Endothelial cell of umbilical vein (primary cell): ENCODE measurements at regions not wholly inside any gene's neighbourhood (a gene's known extent, or its start where the extent isn't known, plus 50 kb on each side); places are given as distances from the start of the nearest gene placed in this dataset.

Experiments used
- BruUV-seq: library from RNA; stranded (reverse); fragments of 400-500 nt; replicated peaks from 2 replicates; lab custom pipeline; 2021; lab: Mats Ljungman, UMichigan
- CTCF ChIA-PET: fragments of 300-600, 350-600 bp; sonication (Branson Sonifier 250); formaldehyde crosslinking; loops from one replicate; lab custom pipeline; 2021; ENCODE audit warnings: antibody characterized with exemption, inconsistent platforms; lab: Charles Lee
- POLR2A ChIA-PET: fragments of 300-600, 350-600 bp; sonication (Branson Sonifier 250); formaldehyde crosslinking; loops from one replicate; lab custom pipeline; 2021; ENCODE audit warnings: antibody characterized with exemption, inconsistent platforms; lab: Charles Lee
- DNase-seq: peaks from one replicate; pipeline ENCODE4 v3.0.0-alpha.2; 2011; ENCODE audit warnings: low read depth, low spot score
- FAIRE-seq: peaks from 2 replicates; lab custom pipeline; 2011; peaks lifted over from hg19 to GRCh38; lab: Jason Lieb, UNC
- H2AFZ ChIP-seq: 2 replicates; pipeline ENCODE4 v1.6.0; 2012; ENCODE audit warnings: low read depth, low read length, control low read depth, inconsistent platforms
- H3K27ac ChIP-seq: 2 replicates; pipeline ENCODE4 v1.5.1; 2011; ENCODE audit warnings: low read depth, mild to moderate bottlenecking, control low read depth, low read length, moderate library complexity; ENCODE audit not compliant: insufficient read depth
- H3K27me3 ChIP-seq, 2 experiments: 2 replicates each; pipeline versions ENCODE4 v1.6.0 to v1.6.1; 2011; ENCODE audit warnings: low read length in 2 of 2, mixed read lengths in 1 of 2; ENCODE audit not compliant: control insufficient read depth in 2 of 2, insufficient read depth in 2 of 2
- H3K36me3 ChIP-seq, 2 experiments: 2 replicates in 1 of 2; 3 replicates in 1 of 2; pipeline ENCODE4 v1.5.1; 2011; ENCODE audit warnings: low read length in 2 of 2, mild to moderate bottlenecking in 1 of 2, moderate library complexity in 1 of 2; ENCODE audit not compliant: control insufficient read depth in 2 of 2, insufficient read depth in 2 of 2; ENCODE audit errors: extremely low read depth in 1 of 2
- H3K4me1 ChIP-seq: 3 replicates; pipeline ENCODE4 v1.5.1; 2011; ENCODE audit warnings: mild to moderate bottlenecking, low read length; ENCODE audit not compliant: control insufficient read depth, insufficient read depth; ENCODE audit errors: extremely low read depth
- H3K4me2 ChIP-seq: 2 replicates; pipeline ENCODE4 v1.6.1; 2011; ENCODE audit warnings: low read length, control low read depth, mixed read lengths; ENCODE audit not compliant: insufficient read depth
- H3K4me3 ChIP-seq, 3 experiments: fragments of 200-600 bp in 1 of 3; sonication (generic), shearing (Covaris generic) in 1 of 3; replicated peaks in 1 of 3; 2 replicates each; pipeline ENCODE4 v1.5.1; 2011 to 2016; ENCODE audit warnings: control low read depth in 3 of 3, low read length in 3 of 3, mild to moderate bottlenecking in 2 of 3, inconsistent platforms in 1 of 3, low read depth in 1 of 3, moderate library complexity in 1 of 3; ENCODE audit not compliant: insufficient read depth in 1 of 3
- H3K79me2 ChIP-seq: 2 replicates; pipeline ENCODE4 v1.6.0; 2012; ENCODE audit warnings: low read length, inconsistent platforms; ENCODE audit not compliant: control insufficient read depth, insufficient read depth
- H3K9ac ChIP-seq: replicated peaks from 2 replicates; pipeline ENCODE3; 2011; ENCODE audit warnings: low read length, control low read depth; ENCODE audit not compliant: insufficient read depth; ENCODE audit errors: extremely low read depth
- H3K9me1 ChIP-seq: replicated peaks from 3 replicates; pipeline ENCODE4 v1.6.0; 2011; ENCODE audit warnings: mild to moderate bottlenecking, low read length; ENCODE audit not compliant: control insufficient read depth, insufficient read depth; ENCODE audit errors: extremely low read depth
- H3K9me3 ChIP-seq: replicated peaks from 2 replicates; pipeline ENCODE4 v1.5.1; 2012; ENCODE audit warnings: low read length, inconsistent platforms; ENCODE audit not compliant: control insufficient read depth, insufficient read depth
- H4K20me1 ChIP-seq: replicated peaks from 2 replicates; pipeline ENCODE3; 2011; ENCODE audit warnings: mild to moderate bottlenecking, low read length; ENCODE audit not compliant: control insufficient read depth, insufficient read depth; ENCODE audit errors: extremely low read depth
- EZH2 ChIP-seq: IDR thresholded peaks from 2 replicates; pipeline ENCODE4 v1.6.1; 2012; ENCODE audit warnings: borderline replicate concordance, low read depth, mild to moderate bottlenecking, moderate library complexity, low read length, inconsistent platforms; ENCODE audit not compliant: severe bottlenecking
- FOS ChIP-seq: IDR thresholded peaks from 2 replicates; pipeline ENCODE4 v1.6.1; 2011; ENCODE audit warnings: mild to moderate bottlenecking, low read length, moderate library complexity, borderline replicate concordance; ENCODE audit not compliant: insufficient read depth
- JUN ChIP-seq: IDR thresholded peaks from 2 replicates; pipeline ENCODE4 v1.6.1; 2011; ENCODE audit warnings: borderline replicate concordance, low read depth; ENCODE audit not compliant: insufficient read length, insufficient read depth
- POLR2A ChIP-seq: IDR thresholded peaks from 2 replicates; pipeline ENCODE4 v1.6.1; 2012; ENCODE audit warnings: low read depth, mild to moderate bottlenecking, control low read depth, low read length
- POLR2AphosphoS5 ChIP-seq: IDR thresholded peaks from 2 replicates; pipeline ENCODE4 v1.6.1; 2012; ENCODE audit warnings: low read depth, mild to moderate bottlenecking, control low read depth, low read length, moderate library complexity; ENCODE audit not compliant: insufficient read depth
- dilution Hi-C: fragments of 300-500 bp; cut with MboI; formaldehyde crosslinking; loops from one replicate; pipeline ENCODE4 v1.15.0; 2019; ENCODE audit warnings: low sequenced_read_pairs; ENCODE audit not compliant: extremely low pct_ligation_motif_present
- intact Hi-C: fragments of 100-400 bp; cut with micrococcal nuclease; formaldehyde crosslinking; loops from one replicate; pipeline ENCODE4 v1.10.0; 2022
- TF ChIP-seq, protein P1 (sequence below), 2 donors: IDR thresholded peaks; 1 replicate in 1 of 2; 2 replicates in 1 of 2; pipeline ENCODE4 v1.5.1; 2011; ENCODE audit warnings: low read length in 2 of 2, mild to moderate bottlenecking in 2 of 2, moderate library complexity in 2 of 2, control low read depth in 1 of 2, inconsistent platforms in 1 of 2, low read depth in 1 of 2; ENCODE audit not compliant: insufficient read depth in 1 of 2; ENCODE audit errors: extremely low read depth in 1 of 2

DNA sequence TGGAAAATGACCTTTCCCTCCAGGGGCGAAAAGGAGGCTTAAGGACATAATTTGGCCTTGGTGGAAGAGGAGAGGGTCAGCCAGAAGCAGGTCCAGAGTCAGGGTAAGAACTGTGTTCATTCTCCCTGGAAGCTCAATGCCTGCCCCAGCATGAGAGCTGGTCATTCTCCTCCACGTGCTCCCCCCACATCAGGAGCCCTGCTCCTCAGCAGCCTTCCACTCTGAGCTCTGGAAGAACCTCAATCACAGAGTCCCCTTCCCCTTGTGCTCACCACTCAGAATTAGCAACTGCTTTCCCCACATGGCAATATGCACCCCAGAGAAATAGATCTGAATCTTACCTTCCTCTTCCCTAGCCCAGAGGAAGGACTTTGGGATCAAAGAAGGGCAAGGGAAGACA lies 115.4 kb downstream of the TMEM200C start:
- no peak overlapping the region for H3K27ac ChIP-seq
- no peak for FAIRE-seq
- no peaks in the 10 kb centered on the region for H3K9me1 ChIP-seq
- no peak for DNase-seq
- intact Hi-C loops = no loop called here
- H3K4me3 ChIP-seq = no peak overlapping the region
- TF ChIP-seq, protein P1, sequence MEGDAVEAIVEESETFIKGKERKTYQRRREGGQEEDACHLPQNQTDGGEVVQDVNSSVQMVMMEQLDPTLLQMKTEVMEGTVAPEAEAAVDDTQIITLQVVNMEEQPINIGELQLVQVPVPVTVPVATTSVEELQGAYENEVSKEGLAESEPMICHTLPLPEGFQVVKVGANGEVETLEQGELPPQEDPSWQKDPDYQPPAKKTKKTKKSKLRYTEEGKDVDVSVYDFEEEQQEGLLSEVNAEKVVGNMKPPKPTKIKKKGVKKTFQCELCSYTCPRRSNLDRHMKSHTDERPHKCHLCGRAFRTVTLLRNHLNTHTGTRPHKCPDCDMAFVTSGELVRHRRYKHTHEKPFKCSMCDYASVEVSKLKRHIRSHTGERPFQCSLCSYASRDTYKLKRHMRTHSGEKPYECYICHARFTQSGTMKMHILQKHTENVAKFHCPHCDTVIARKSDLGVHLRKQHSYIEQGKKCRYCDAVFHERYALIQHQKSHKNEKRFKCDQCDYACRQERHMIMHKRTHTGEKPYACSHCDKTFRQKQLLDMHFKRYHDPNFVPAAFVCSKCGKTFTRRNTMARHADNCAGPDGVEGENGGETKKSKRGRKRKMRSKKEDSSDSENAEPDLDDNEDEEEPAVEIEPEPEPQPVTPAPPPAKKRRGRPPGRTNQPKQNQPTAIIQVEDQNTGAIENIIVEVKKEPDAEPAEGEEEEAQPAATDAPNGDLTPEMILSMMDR (IDR thresholded peaks at IDR 0.05; ENCODE audit: extremely low read depth in 1 of 2, insufficient read depth in 1 of 2, low read depth in 1 of 2, low read length in 2 of 2) = no peak
- TF ChIP-seq POLR2AphosphoS5 (no peak), EZH2 (no peak), FOS (no peak), JUN (no peak), POLR2A (no peak)
- H3K4me1 ChIP-seq = no peaks in the 10 kb centered on the region
- ChIA-PET POLR2A (no interaction called here), CTCF (no interaction called here)
- H3K27me3 ChIP-seq = no peaks in the 10 kb centered on the region
- dilution Hi-C loops = no loop called here
- no peak overlapping the region for H3K9ac ChIP-seq
- BruUV-seq = no TSS peak
- H4K20me1 ChIP-seq = no peaks in the 10 kb centered on the region
- no peaks in the 10 kb centered on the region for H3K79me2 ChIP-seq
- H3K9me3 ChIP-seq = no peaks in the 10 kb centered on the region
- H3K36me3 ChIP-seq = no peaks in the 10 kb centered on the region
- H3K4me2 ChIP-seq = no peak overlapping the region
- H2AFZ ChIP-seq = no peak overlapping the region
